Gastroesophageal sphincter (tissue), 3 donors: ENCODE measurements at regions not wholly inside any gene's neighbourhood (a gene's known extent, or its start where the extent isn't known, plus 50 kb on each side); places are given as distances from the start of the nearest gene placed in this dataset.

ENCODE experiments used
- CTCF ChIP-seq, 4 experiments: fragments of 200-600 bp in 2 of 4; fragments of 450-650 bp in 2 of 4; sonication (generic) in 1 of 4; IDR thresholded peaks; one replicate each; pipeline ENCODE4 v1.5.1; 2017 to 2019; ENCODE audit warnings: antibody characterized with exemption in 4 of 4, mild to moderate bottlenecking in 2 of 4, moderate library complexity in 2 of 4
- EP300 ChIP-seq: sonication (generic); formaldehyde crosslinking; IDR thresholded peaks from one replicate; pipeline ENCODE4 v1.6.1; 2017; ENCODE audit warnings: antibody characterized with exemption, mild to moderate bottlenecking
- POLR2A ChIP-seq, 2 donors: fragments of 450-650 bp; IDR thresholded peaks; one replicate each; pipeline ENCODE4 v1.6.1; 2017; ENCODE audit warnings: antibody characterized with exemption in 2 of 2, mild to moderate bottlenecking in 2 of 2, moderate library complexity in 1 of 2
- POLR2AphosphoS5 ChIP-seq: sonication (generic); formaldehyde crosslinking; IDR thresholded peaks from one replicate; pipeline ENCODE4 v1.6.1; 2017; ENCODE audit warnings: antibody characterized with exemption

DNA sequence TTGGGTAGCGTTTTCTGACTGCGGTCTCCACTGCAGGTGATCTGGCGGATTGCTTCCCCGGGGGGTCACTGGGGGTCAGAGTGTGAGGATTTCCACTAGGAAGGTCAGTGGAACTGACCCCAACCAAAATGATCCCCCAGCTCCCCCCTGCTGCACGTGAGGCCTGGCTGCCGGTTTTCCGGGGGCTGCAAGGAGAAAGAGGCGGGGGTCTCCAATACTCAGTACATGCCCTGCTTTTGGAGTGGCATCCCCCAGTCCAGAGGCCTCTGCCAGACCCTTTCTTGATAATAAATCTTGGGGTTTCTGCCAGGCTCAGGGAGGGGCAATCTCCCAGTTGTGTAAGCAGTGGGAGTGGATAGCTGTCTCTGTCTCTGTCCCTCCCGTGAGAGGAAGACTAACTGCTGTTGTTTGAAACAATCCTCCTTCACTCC is 71.5 kb upstream of the RTL6 start:
- TF ChIP-seq POLR2A (IDR thresholded peaks at IDR 0.05) (no peak), CTCF (IDR thresholded peaks at IDR 0.05) (no peak), POLR2AphosphoS5 (no peak), EP300 (no peak)
